Cardiac muscle cell (in vitro differentiated cells and primary cell): ENCODE measurements at regions not wholly inside any gene's neighbourhood (a gene's known extent, or its start where the extent isn't known, plus 50 kb on each side); places are given as distances from the start of the nearest gene placed in this dataset.

Experiments
- DNase-seq, 2 donors: peaks; one replicate each; pipeline versions ENCODE4 v3.0.0 to v3.0.0-alpha.2; 2010 to 2017; ENCODE audit warnings: low read depth in 1 of 2, low spot score in 1 of 2
- H3K27ac ChIP-seq: fragments of 200-600 bp; sonication (generic); 2 replicates; pipeline ENCODE4 v1.5.1; 2016
- H3K27me3 ChIP-seq: fragments of 200-600 bp; sonication (generic); 2 replicates; pipeline ENCODE4 v1.6.0; 2016; ENCODE audit warnings: control low read depth
- H3K36me3 ChIP-seq: fragments of 200-600 bp; sonication (generic); 2 replicates; pipeline ENCODE4 v1.5.1; 2016; ENCODE audit warnings: control low read depth
- H3K4me1 ChIP-seq: fragments of 200-600 bp; sonication (generic); 2 replicates; pipeline ENCODE4 v1.8.1; 2017; ENCODE audit warnings: low read depth, mild to moderate bottlenecking, mixed run types
- H3K4me3 ChIP-seq: fragments of 200-600 bp; sonication (generic); 2 replicates; pipeline ENCODE4 v1.5.1; 2016; ENCODE audit warnings: mild to moderate bottlenecking
- H3K9me3 ChIP-seq: fragments of 200-600 bp; sonication (generic); 2 replicates; pipeline ENCODE4 v1.5.1; 2017; ENCODE audit warnings: low read depth, mild to moderate bottlenecking, control low read depth
- CTCF ChIP-seq: IDR thresholded peaks from 2 replicates; pipeline ENCODE4 v1.5.1; 2012; ENCODE audit warnings: low read depth, mild to moderate bottlenecking, low read length

- H3K9me3 ChIP-seq = no peaks in the 10 kb centered on the region
- no peaks in the 10 kb centered on the region for H3K36me3 ChIP-seq
- no peak for DNase-seq
- no peak overlapping the region for H3K4me3 ChIP-seq
- no peak overlapping the region for H3K27ac ChIP-seq
- H3K27me3 ChIP-seq = no peaks in the 10 kb centered on the region
- no peaks in the 10 kb centered on the region for H3K4me1 ChIP-seq
- TF ChIP-seq CTCF = no peak
These were observed 103.3 kb downstream of the DLEU7 start for GRCh38 chr13:50740052-50740741.

- Histone ChIP-seq H3K27ac (no peak overlapping the region), H3K36me3 (no peaks in the 10 kb centered on the region), H3K27me3 (no peaks in the 10 kb centered on the region), H3K4me3 (no peak overlapping the region), H3K9me3 (no peaks in the 10 kb centered on the region), H3K4me1 (no peaks in the 10 kb centered on the region)
- no peak for TF ChIP-seq CTCF
- DNase-seq = no peak
These were observed 101.1 kb downstream of the DLEU7 start for GRCh38 chr13:50742353-50742752.

- H3K36me3 ChIP-seq = no peaks in the 10 kb centered on the region
- H3K4me3 ChIP-seq = no peak overlapping the region
- no peak for TF ChIP-seq CTCF
- H3K9me3 ChIP-seq = no peaks in the 10 kb centered on the region
- no peak overlapping the region for H3K27ac ChIP-seq
- no peaks in the 10 kb centered on the region for H3K27me3 ChIP-seq
- no peaks in the 10 kb centered on the region for H3K4me1 ChIP-seq
- DNase-seq = no peak
These were observed 100.5 kb downstream of the DLEU7 start for GRCh38 chr13:50742968-50743367.

- no peak for DNase-seq
- no peaks in the 10 kb centered on the region for H3K27me3 ChIP-seq
- no peak overlapping the region for H3K27ac ChIP-seq
- no peak for TF ChIP-seq CTCF
- H3K9me3 ChIP-seq = no peaks in the 10 kb centered on the region
- no peaks in the 10 kb centered on the region for H3K36me3 ChIP-seq
- H3K4me3 ChIP-seq = no peak overlapping the region
- H3K4me1 ChIP-seq = no peaks in the 10 kb centered on the region
These were observed 99.3 kb downstream of the DLEU7 start for GRCh38 chr13:50744116-50744660.

- Histone ChIP-seq H3K9me3 (no peaks in the 10 kb centered on the region), H3K4me3 (no peak overlapping the region), H3K36me3 (no peaks in the 10 kb centered on the region), H3K4me1 (no peaks in the 10 kb centered on the region), H3K27me3 (no peaks in the 10 kb centered on the region), H3K27ac (no peak overlapping the region)
- no peak for TF ChIP-seq CTCF
- DNase-seq = no peak
These were observed 97.9 kb downstream of the DLEU7 start for GRCh38 chr13:50745542-50746115.
